Upper lobe of left lung (tissue), 4 donors: ENCODE measurements at regions not wholly inside any gene's neighbourhood (a gene's known extent, or its start where the extent isn't known, plus 50 kb on each side); places are given as distances from the start of the nearest gene placed in this dataset.

Experiments used
- CTCF ChIP-seq, 6 experiments: fragments of 450-650 bp in 4 of 6; fragments of 200-600 bp in 2 of 6; sonication (generic) in 2 of 6; IDR thresholded peaks; one replicate each; pipeline ENCODE4 v1.5.1; 2016 to 2019; ENCODE audit warnings: antibody characterized with exemption in 6 of 6
- POLR2AphosphoS5 ChIP-seq, 2 donors: sonication (generic); formaldehyde crosslinking; IDR thresholded peaks; one replicate each; pipeline ENCODE4 v1.5.1; 2017; ENCODE audit warnings: antibody characterized with exemption in 2 of 2

GRCh38 chr18:21163647-21164547 is 52.3 kb upstream of the ROCK1 start:
- TF ChIP-seq POLR2AphosphoS5 (IDR thresholded peaks at IDR 0.05) (peak in 1 of 2 donors; percentile 46), CTCF (IDR thresholded peaks at IDR 0.05) (no peak)
